Esophagus squamous epithelium (tissue), 5 donors: ENCODE measurements at regions not wholly inside any gene's neighbourhood (a gene's known extent, or its start where the extent isn't known, plus 50 kb on each side); places are given as distances from the start of the nearest gene placed in this dataset.

Source experiments
- DNase-seq: peaks from one replicate; lab custom pipeline; 2025; lab: John Stamatoyannopoulos, UW
- H3K27ac ChIP-seq, 4 donors: fragments of 200-600 bp; sonication (generic); one replicate each; pipeline ENCODE4 v1.5.1; 2016 to 2019; ENCODE audit warnings: mild to moderate bottlenecking in 1 of 4
- H3K27me3 ChIP-seq, 4 donors: fragments of 200-600 bp; sonication (generic); 1 replicate in 3 of 4; 2 replicates in 1 of 4; pipeline versions ENCODE4 v1.5.1 to v1.6.0; 2017 to 2021; ENCODE audit warnings: antibody characterized with exemption in 1 of 4
- H3K36me3 ChIP-seq, 3 donors: fragments of 200-600 bp; sonication (generic); one replicate each; pipeline ENCODE4 v1.5.1; 2016 to 2019
- H3K4me1 ChIP-seq, 3 donors: fragments of 200-600 bp; sonication (generic); one replicate each; pipeline ENCODE4 v1.5.1; 2017 to 2019
- H3K4me3 ChIP-seq, 4 donors: fragments of 200-600 bp; sonication (generic); 1 replicate in 3 of 4; 2 replicates in 1 of 4; pipeline ENCODE4 v1.5.1; 2016 to 2019; ENCODE audit warnings: mild to moderate bottlenecking in 2 of 4, moderate library complexity in 1 of 4
- H3K9me3 ChIP-seq, 3 donors: fragments of 200-600 bp; sonication (generic); one replicate each; pipeline ENCODE4 v1.5.1; 2016 to 2019
- POLR2A ChIP-seq, 4 donors: fragments of 450-650 bp; IDR thresholded peaks; one replicate each; pipeline ENCODE4 v1.6.1; 2017; ENCODE audit warnings: antibody characterized with exemption in 4 of 4, mild to moderate bottlenecking in 4 of 4, moderate library complexity in 3 of 4
- WGBS, 2 donors: methylation state at CpG; one replicate each; pipeline ENCODE4 v1.1.5; 2018; 5-methylcytosine and 5-hydroxymethylcytosine counted together
- intact Hi-C: fragments of 100-400 bp; cut with DNase I; formaldehyde crosslinking; loops from one replicate; pipeline ENCODE4 v1.15.0; 2022
- TF ChIP-seq, protein P1 (sequence below), 6 experiments: fragments of 450-650 bp in 4 of 6; fragments of 200-600 bp in 2 of 6; sonication (generic) in 2 of 6; IDR thresholded peaks; one replicate each; pipeline ENCODE4 v1.5.1; 2016 to 2019; ENCODE audit warnings: antibody characterized with exemption in 6 of 6, mild to moderate bottlenecking in 4 of 6, moderate library complexity in 4 of 6
- donor health status: DM: yes; HTN: yes; CAD: no.

DNA sequence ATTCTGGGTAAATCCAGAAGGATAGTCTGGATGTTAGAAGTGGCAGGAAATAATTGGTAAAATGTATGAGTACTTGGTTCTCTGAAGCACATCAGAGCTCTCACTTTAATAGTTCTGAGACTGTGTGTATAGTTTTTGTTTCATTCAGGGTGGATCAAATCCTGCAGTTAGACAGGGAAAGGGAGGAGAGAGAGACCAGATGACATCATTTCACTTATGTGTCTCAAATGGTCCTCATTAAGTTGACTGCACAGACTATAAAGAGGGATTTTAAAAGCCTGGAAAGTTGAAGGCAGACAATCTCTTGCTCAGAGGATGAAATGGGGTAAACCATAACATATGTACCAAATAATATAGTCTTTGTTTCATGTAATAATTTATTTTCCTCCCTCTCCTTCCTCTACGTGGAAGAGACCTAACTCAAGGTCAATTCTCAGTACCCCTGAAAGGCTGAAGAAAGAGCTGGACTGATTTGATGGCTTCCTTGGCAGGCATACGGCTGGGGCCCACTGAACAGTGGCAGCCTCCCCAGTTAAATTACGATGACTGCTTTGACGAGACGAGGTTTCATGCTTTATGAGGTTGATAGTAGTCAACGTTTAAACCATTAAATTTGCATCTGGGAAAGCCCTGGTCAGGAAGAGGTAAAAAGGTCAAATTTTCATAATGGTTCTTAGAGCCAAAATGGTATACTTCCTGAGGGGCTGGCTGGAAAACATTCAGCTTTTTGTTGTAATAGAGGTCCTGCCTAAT lies 395.1 kb upstream of the RPS23 start:
- H3K9me3 ChIP-seq: no peaks in the 10 kb centered on the region
- H3K36me3 ChIP-seq: no peaks in the 10 kb centered on the region
- no peaks in the 10 kb centered on the region for H3K27me3 ChIP-seq
- no peak overlapping the region for H3K27ac ChIP-seq
- no peak overlapping the region for H3K4me3 ChIP-seq
- DNase-seq: no peak
- H3K4me1 ChIP-seq: no peaks in the 10 kb centered on the region
- intact Hi-C loops: no loop called here
- no peak for TF ChIP-seq POLR2A (IDR thresholded peaks at IDR 0.05)
- TF ChIP-seq, protein P1, sequence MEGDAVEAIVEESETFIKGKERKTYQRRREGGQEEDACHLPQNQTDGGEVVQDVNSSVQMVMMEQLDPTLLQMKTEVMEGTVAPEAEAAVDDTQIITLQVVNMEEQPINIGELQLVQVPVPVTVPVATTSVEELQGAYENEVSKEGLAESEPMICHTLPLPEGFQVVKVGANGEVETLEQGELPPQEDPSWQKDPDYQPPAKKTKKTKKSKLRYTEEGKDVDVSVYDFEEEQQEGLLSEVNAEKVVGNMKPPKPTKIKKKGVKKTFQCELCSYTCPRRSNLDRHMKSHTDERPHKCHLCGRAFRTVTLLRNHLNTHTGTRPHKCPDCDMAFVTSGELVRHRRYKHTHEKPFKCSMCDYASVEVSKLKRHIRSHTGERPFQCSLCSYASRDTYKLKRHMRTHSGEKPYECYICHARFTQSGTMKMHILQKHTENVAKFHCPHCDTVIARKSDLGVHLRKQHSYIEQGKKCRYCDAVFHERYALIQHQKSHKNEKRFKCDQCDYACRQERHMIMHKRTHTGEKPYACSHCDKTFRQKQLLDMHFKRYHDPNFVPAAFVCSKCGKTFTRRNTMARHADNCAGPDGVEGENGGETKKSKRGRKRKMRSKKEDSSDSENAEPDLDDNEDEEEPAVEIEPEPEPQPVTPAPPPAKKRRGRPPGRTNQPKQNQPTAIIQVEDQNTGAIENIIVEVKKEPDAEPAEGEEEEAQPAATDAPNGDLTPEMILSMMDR (IDR thresholded peaks at IDR 0.05): no peak
- WGBS, 2 donors: 72 to 73% methylated on average over 6 of the region's 6 CpGs

DNA sequence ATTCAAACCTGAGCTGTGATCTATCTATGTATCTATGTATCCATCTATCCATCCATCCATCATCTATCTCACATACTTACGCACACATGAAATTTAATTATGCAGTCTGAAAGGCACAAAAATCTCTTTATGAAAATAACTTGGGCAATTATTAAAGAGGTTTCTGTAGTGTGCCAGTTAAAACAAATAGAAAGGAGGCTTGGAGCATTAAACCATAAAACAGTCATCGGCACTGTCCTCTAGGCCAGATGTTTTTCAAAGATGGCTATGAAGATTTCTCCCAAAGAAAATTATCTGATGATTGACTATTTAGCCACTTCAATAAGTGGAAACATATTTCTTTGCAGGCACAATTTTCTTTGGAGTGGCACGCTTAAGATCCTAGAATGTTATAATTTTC lies 392.5 kb upstream of the RPS23 start:
- TF ChIP-seq POLR2A (IDR thresholded peaks at IDR 0.05): no peak
- TF ChIP-seq, protein P1 (IDR thresholded peaks at IDR 0.05): no peak
- no peak overlapping the region for H3K4me3 ChIP-seq
- no peak for DNase-seq
- H3K9me3 ChIP-seq: no peaks in the 10 kb centered on the region
- no peak overlapping the region for H3K27ac ChIP-seq
- H3K4me1 ChIP-seq: no peaks in the 10 kb centered on the region
- H3K27me3 ChIP-seq: no peaks in the 10 kb centered on the region
- 80 to 92% methylated on average over 3 of the region's 3 CpGs for WGBS, 2 donors
- H3K36me3 ChIP-seq: no peaks in the 10 kb centered on the region
- intact Hi-C loops: no loop called here

GRCh38 chr5:82669720-82670119 lies 391.6 kb upstream of the RPS23 start:
- Histone ChIP-seq H3K9me3 (no peaks in the 10 kb centered on the region), H3K36me3 (no peaks in the 10 kb centered on the region), H3K27ac (no peak overlapping the region), H3K27me3 (no peaks in the 10 kb centered on the region), H3K4me1 (no peaks in the 10 kb centered on the region), H3K4me3 (no peak overlapping the region)
- intact Hi-C loops: no loop called here
- WGBS, 2 donors: 62 to 83% methylated on average over 1 of the region's 1 CpG
- TF ChIP-seq, protein P1 (IDR thresholded peaks at IDR 0.05): no peak
- TF ChIP-seq POLR2A (IDR thresholded peaks at IDR 0.05): no peak
- DNase-seq: no peak

GRCh38 chr5:82666312-82666711 lies 388.2 kb upstream of the RPS23 start:
- Histone ChIP-seq H3K27me3 (no peaks in the 10 kb centered on the region), H3K4me3 (no peak overlapping the region), H3K27ac (no peak overlapping the region), H3K9me3 (no peaks in the 10 kb centered on the region), H3K36me3 (no peaks in the 10 kb centered on the region), H3K4me1 (no peaks in the 10 kb centered on the region)
- WGBS, 2 donors: 90 to 93% methylated on average over 2 of the region's 2 CpGs
- no peak for TF ChIP-seq POLR2A (IDR thresholded peaks at IDR 0.05)
- intact Hi-C loops: no loop called here
- DNase-seq: no peak

DNA sequence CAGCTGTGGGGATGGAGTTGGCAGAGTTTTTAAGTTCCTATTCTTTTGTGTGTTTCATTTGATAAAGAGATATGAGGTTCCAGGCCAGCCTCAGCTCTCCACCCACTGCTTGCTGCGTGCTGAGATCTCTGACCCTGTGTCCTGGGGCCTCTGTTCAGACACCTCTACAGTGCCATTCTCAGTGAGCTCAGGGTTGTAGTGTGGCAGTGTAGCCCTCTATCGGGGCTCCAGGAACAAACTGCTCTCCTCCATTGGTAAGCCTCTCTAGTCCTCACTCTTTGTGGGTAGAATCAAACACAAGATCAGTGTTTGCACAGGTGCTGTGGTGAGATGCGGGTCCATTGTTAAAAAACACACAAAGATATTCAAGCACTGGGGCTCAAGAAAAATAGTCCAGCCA lies 386.6 kb upstream of the RPS23 start:
- no peak overlapping the region for H3K27ac ChIP-seq
- H3K4me3 ChIP-seq: no peak overlapping the region
- no peaks in the 10 kb centered on the region for H3K4me1 ChIP-seq
- 67 to 75% methylated on average over 1 to 2 of the region's 3 CpGs for WGBS, 2 donors
- no peak for DNase-seq
- no peaks in the 10 kb centered on the region for H3K27me3 ChIP-seq
- TF ChIP-seq, protein P1 (IDR thresholded peaks at IDR 0.05): no peak
- TF ChIP-seq POLR2A (IDR thresholded peaks at IDR 0.05): no peak
- H3K36me3 ChIP-seq: no peaks in the 10 kb centered on the region
- intact Hi-C loops: no loop called here
- no peaks in the 10 kb centered on the region for H3K9me3 ChIP-seq
